Stimulated activated CD4-positive, alpha-beta T cell treated with anti-CD3 and anti-CD28 coated beads, Interleukin-15, amount 100 ng/mL, for 1 hour (primary cell): ENCODE measurements at regions not wholly inside any gene's neighbourhood (a gene's known extent, or its start where the extent isn't known, plus 50 kb on each side); places are given as distances from the start of the nearest gene placed in this dataset.
"Not testable (repeated sequence)": the region's sequence is repeated elsewhere in the genome, so short reads cannot be mapped to it uniquely, and the experiment has no call there.

Experiments
- DNase-seq, 2 donors: peaks; one replicate each; pipeline ENCODE4 v3.0.0-alpha.2; 2020; ENCODE audit warnings: low read depth in 1 of 2, low spot score in 1 of 2

GRCh38 chr11:87971354-87971753, 203.9 kb downstream of the RAB38 start:
- DNase-seq: no peak

- no peak for DNase-seq
These were observed 204.5 kb downstream of the RAB38 start for GRCh38 chr11:87970762-87971161.

- no peak for DNase-seq
These were observed 207.8 kb downstream of the RAB38 start for GRCh38 chr11:87967459-87967858.

- no peak for DNase-seq
These were observed 208.5 kb downstream of the RAB38 start for GRCh38 chr11:87966694-87967093.

- no peak for DNase-seq
These were observed 209.0 kb downstream of the RAB38 start for GRCh38 chr11:87966216-87966615.

GRCh38 chr11:87961606-87962005, 213.6 kb downstream of the RAB38 start:
- DNase-seq: no peak

GRCh38 chr11:87957961-87958360, 217.3 kb downstream of the RAB38 start:
- no peak for DNase-seq

- DNase-seq: no peak
These were observed 220.8 kb downstream of the RAB38 start for GRCh38 chr11:87954476-87954875.

- no peak for DNase-seq
These were observed 232.5 kb downstream of the RAB38 start for GRCh38 chr11:87942786-87943185.

- DNase-seq: no peak
These were observed 241.1 kb downstream of the RAB38 start for GRCh38 chr11:87934182-87934581.

- DNase-seq: no peak
These were observed 248.8 kb downstream of the RAB38 start for GRCh38 chr11:87926250-87926970.

- no peak for DNase-seq
These were observed 251.1 kb downstream of the RAB38 start for GRCh38 chr11:87924125-87924524.

GRCh38 chr11:87917111-87917510, 258.1 kb downstream of the RAB38 start:
- DNase-seq: no peak

GRCh38 chr11:87909178-87909577, 266.1 kb downstream of the RAB38 start:
- DNase-seq: no peak

GRCh38 chr11:87908086-87908485, 267.2 kb downstream of the RAB38 start:
- no peak for DNase-seq

- DNase-seq: no peak
These were observed 271.9 kb downstream of the RAB38 start for GRCh38 chr11:87903345-87903744.

GRCh38 chr11:87901341-87901740, 273.9 kb downstream of the RAB38 start:
- no peak for DNase-seq

GRCh38 chr11:87897921-87898320, 277.3 kb downstream of the RAB38 start:
- no peak for DNase-seq

GRCh38 chr11:87897071-87897470, 278.2 kb downstream of the RAB38 start:
- no peak for DNase-seq

- DNase-seq: no peak
These were observed 280.3 kb downstream of the RAB38 start for GRCh38 chr11:87894961-87895360.

- DNase-seq: no peak
These were observed 283.0 kb downstream of the RAB38 start for GRCh38 chr11:87892291-87892690.

- DNase-seq: no peak
These were observed 286.1 kb downstream of the RAB38 start for GRCh38 chr11:87889126-87889525.

- DNase-seq: not testable (repeated sequence)
These were observed 290.2 kb downstream of the RAB38 start for GRCh38 chr11:87885084-87885483.
